ENCODE measurements at regions not wholly inside any gene's neighbourhood (a gene's known extent, or its start where the extent isn't known, plus 50 kb on each side); places are given as distances from the start of the nearest gene placed in this dataset.

DNA sequence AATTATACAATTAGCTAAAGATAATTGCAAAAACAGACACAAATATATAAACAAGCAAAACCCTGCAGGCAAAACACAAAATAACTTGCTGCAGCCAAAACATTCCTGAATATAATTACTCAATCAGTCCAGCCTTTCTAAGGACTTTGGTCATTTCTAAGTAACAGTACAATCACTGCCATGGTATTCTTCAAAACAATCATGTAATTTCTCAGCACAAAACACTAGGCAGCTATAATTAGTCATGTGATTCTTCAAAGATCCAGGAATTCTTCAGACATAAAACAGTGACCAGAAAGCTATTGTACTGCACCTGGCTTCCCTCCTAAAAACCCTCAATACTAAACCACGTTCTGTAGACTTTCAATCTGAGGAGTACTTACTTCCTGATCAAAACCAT lies 881.1 kb downstream of the EPHA7 start:
- Histone ChIP-seq H3K27ac (no peak overlapping the region), H3K79me2 (ENCODE audit: low read depth) (no peaks in the 10 kb centered on the region), H3K4me1 (replicated peaks; ENCODE audit: insufficient read depth) (no peaks in the 10 kb centered on the region), H3F3A (ENCODE audit: insufficient read depth, low read depth) (no peaks in the 10 kb centered on the region), H4K20me1 (ENCODE audit: insufficient read depth) (no peaks in the 10 kb centered on the region), H3K4me2 (no peak overlapping the region), H3K4me3 (no peak overlapping the region), H3K36me3 (ENCODE audit: low read depth) (no peaks in the 10 kb centered on the region), H2AFZ (no peak overlapping the region), H3K27me3 (ENCODE audit: insufficient read depth, low read depth) (no peaks in the 10 kb centered on the region), H3K9me3 (ENCODE audit: insufficient read depth, low read depth) (no peaks in the 10 kb centered on the region), H3K9me2 (ENCODE audit: insufficient read depth) (no peaks in the 10 kb centered on the region)
- TF ChIP-seq, protein P1, sequence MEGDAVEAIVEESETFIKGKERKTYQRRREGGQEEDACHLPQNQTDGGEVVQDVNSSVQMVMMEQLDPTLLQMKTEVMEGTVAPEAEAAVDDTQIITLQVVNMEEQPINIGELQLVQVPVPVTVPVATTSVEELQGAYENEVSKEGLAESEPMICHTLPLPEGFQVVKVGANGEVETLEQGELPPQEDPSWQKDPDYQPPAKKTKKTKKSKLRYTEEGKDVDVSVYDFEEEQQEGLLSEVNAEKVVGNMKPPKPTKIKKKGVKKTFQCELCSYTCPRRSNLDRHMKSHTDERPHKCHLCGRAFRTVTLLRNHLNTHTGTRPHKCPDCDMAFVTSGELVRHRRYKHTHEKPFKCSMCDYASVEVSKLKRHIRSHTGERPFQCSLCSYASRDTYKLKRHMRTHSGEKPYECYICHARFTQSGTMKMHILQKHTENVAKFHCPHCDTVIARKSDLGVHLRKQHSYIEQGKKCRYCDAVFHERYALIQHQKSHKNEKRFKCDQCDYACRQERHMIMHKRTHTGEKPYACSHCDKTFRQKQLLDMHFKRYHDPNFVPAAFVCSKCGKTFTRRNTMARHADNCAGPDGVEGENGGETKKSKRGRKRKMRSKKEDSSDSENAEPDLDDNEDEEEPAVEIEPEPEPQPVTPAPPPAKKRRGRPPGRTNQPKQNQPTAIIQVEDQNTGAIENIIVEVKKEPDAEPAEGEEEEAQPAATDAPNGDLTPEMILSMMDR (conservative IDR thresholded peaks at IDR 0.05): no peak
- TF ChIP-seq EZH2 (IDR thresholded peaks at IDR 0.05; ENCODE audit: low read depth): no peak
- DNase-seq: no peak
- BruUV-seq (replicated peaks): no TSS peak
- ChIA-PET CTCF (no interaction called here), POLR2A (ENCODE audit: unreplicated experiment) (no interaction called here)
- intact Hi-C loops (cut with micrococcal nuclease; ENCODE audit: unreplicated experiment): no loop called here

- Histone ChIP-seq H3K4me2 (no peak overlapping the region), H3K79me2 (ENCODE audit: low read depth) (no peaks in the 10 kb centered on the region), H3K9me2 (ENCODE audit: insufficient read depth) (no peaks in the 10 kb centered on the region), H3K36me3 (ENCODE audit: low read depth) (no peaks in the 10 kb centered on the region), H4K20me1 (ENCODE audit: insufficient read depth) (no peaks in the 10 kb centered on the region), H3K9me3 (ENCODE audit: insufficient read depth, low read depth) (no peaks in the 10 kb centered on the region), H3F3A (ENCODE audit: insufficient read depth, low read depth) (no peaks in the 10 kb centered on the region), H3K27ac (no peak overlapping the region), H3K4me3 (no peak overlapping the region), H3K27me3 (ENCODE audit: insufficient read depth, low read depth) (no peaks in the 10 kb centered on the region), H3K4me1 (replicated peaks; ENCODE audit: insufficient read depth) (no peaks in the 10 kb centered on the region), H2AFZ (no peak overlapping the region)
- POLR2A ChIA-PET (ENCODE audit: unreplicated experiment): no interaction called here
- TF ChIP-seq, protein P1 (conservative IDR thresholded peaks at IDR 0.05): no peak
- no peak for TF ChIP-seq EZH2 (IDR thresholded peaks at IDR 0.05; ENCODE audit: low read depth)
- intact Hi-C loops (cut with micrococcal nuclease; ENCODE audit: unreplicated experiment): no loop called here
- CTCF ChIA-PET: no interaction called here
- BruUV-seq (replicated peaks): no TSS peak
- no peak for DNase-seq
These were observed 885.2 kb downstream of the EPHA7 start for GRCh38 chr6:92534109-92534508.

DNA sequence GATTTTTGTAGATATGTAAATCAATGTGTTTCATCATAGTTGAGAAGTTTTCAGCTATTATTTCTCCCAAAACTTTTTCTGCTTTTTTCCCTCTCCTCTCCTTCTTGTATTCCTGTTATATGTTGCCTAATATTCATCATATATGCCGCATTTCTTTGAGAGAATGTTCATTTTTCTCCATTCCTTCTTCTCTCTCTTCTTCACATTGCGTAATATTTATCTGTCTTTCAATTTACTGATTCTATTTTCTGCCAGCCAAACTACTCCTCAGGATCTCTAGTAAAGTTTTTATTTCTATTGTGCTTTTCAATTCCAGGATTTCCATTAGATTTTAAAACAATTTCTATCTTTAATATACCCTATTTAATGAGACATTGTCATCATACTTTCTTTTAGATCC lies 896.8 kb downstream of the EPHA7 start:
- TF ChIP-seq EZH2 (IDR thresholded peaks at IDR 0.05; ENCODE audit: low read depth): no peak
- TF ChIP-seq, protein P1 (conservative IDR thresholded peaks at IDR 0.05): no peak

More for the DNA sequence above, 896.8 kb downstream of the EPHA7 start:
- Histone ChIP-seq H4K20me1 (ENCODE audit: insufficient read depth) (no peaks in the 10 kb centered on the region), H3K4me3 (no peak overlapping the region), H2AFZ (no peak overlapping the region), H3K9me3 (ENCODE audit: insufficient read depth, low read depth) (no peaks in the 10 kb centered on the region), H3K27ac (no peak overlapping the region), H3K79me2 (ENCODE audit: low read depth) (no peaks in the 10 kb centered on the region), H3K9me2 (ENCODE audit: insufficient read depth) (no peaks in the 10 kb centered on the region), H3K4me2 (no peak overlapping the region), H3K27me3 (ENCODE audit: insufficient read depth, low read depth) (no peaks in the 10 kb centered on the region), H3F3A (ENCODE audit: insufficient read depth, low read depth) (no peaks in the 10 kb centered on the region), H3K4me1 (replicated peaks; ENCODE audit: insufficient read depth) (no peaks in the 10 kb centered on the region), H3K36me3 (ENCODE audit: low read depth) (no peaks in the 10 kb centered on the region)
- BruUV-seq (replicated peaks): no TSS peak
- POLR2A ChIA-PET (ENCODE audit: unreplicated experiment): no interaction called here
- DNase-seq: no peak
- intact Hi-C loops (cut with micrococcal nuclease; ENCODE audit: unreplicated experiment): no loop called here
- CTCF ChIA-PET: no interaction called here
